Activated naive CD4-positive, alpha-beta T cell treated with anti-CD3 and anti-CD28 coated beads for 36 hours (primary cell): ENCODE measurements at regions not wholly inside any gene's neighbourhood (a gene's known extent, or its start where the extent isn't known, plus 50 kb on each side); places are given as distances from the start of the nearest gene placed in this dataset.
"Not testable (repeated sequence)": the region's sequence is repeated elsewhere in the genome, so short reads cannot be mapped to it uniquely, and the experiment has no call there.

Experiments used
- CTCF ChIA-PET: fragments of 350-600 bp; sonication (Branson Sonifier 250); formaldehyde crosslinking; loops from one replicate; lab custom pipeline; 2021; ENCODE audit warnings: antibody characterized with exemption; lab: Charles Lee
- DNase-seq: peaks from one replicate; pipeline ENCODE4 v3.0.0-alpha.2; 2020
- H3K27ac Mint-ChIP-seq: one replicate; pipeline ENCODE4 v1.8.0; 2021; ENCODE audit warnings: mild to moderate bottlenecking, mixed read lengths
- H3K27me3 Mint-ChIP-seq: one replicate; pipeline ENCODE4 v1.8.0; 2021; ENCODE audit warnings: low read depth, mixed read lengths
- H3K36me3 Mint-ChIP-seq: one replicate; pipeline ENCODE4 v1.8.0; 2021; ENCODE audit warnings: low read depth, mixed read lengths
- H3K4me1 Mint-ChIP-seq: one replicate; pipeline ENCODE4 v1.8.0; 2021; ENCODE audit warnings: low read depth, mixed read lengths
- H3K4me3 Mint-ChIP-seq: one replicate; pipeline ENCODE4 v1.8.0; 2021; ENCODE audit warnings: mild to moderate bottlenecking, moderate library complexity, mixed read lengths
- H3K9me3 Mint-ChIP-seq: one replicate; pipeline ENCODE4 v1.8.0; 2021; ENCODE audit warnings: mixed read lengths
- intact Hi-C: fragments of 100-400 bp; cut with micrococcal nuclease; formaldehyde crosslinking; loops from one replicate; pipeline ENCODE4 v1.15.1; 2023

- Mint-ChIP-seq H3K36me3 (no peaks in the 10 kb centered on the region), H3K9me3 (peaks cover 5% of the 10 kb centered on the region), H3K4me1 (no peaks in the 10 kb centered on the region), H3K27me3 (no peaks in the 10 kb centered on the region), H3K27ac (no peak overlapping the region), H3K4me3 (no peak overlapping the region)
- CTCF ChIA-PET: no interaction called here
- no peak for DNase-seq
- intact Hi-C loops: no loop called here
Observed at GRCh38 chr11:29449281-29450074, 567.4 kb downstream of the KCNA4 start.

GRCh38 chr11:29448246-29448877 is 568.5 kb downstream of the KCNA4 start:
- peaks cover 9% of the 10 kb centered on the region for H3K9me3 Mint-ChIP-seq
- H3K27ac Mint-ChIP-seq: no peak overlapping the region
- H3K4me1 Mint-ChIP-seq: no peaks in the 10 kb centered on the region
- DNase-seq: no peak
- no peaks in the 10 kb centered on the region for H3K36me3 Mint-ChIP-seq
- H3K4me3 Mint-ChIP-seq: no peak overlapping the region
- no peaks in the 10 kb centered on the region for H3K27me3 Mint-ChIP-seq
- intact Hi-C loops: no loop called here
- CTCF ChIA-PET: no interaction called here

GRCh38 chr11:29447821-29448220 is 569.0 kb downstream of the KCNA4 start:
- H3K4me1 Mint-ChIP-seq: no peaks in the 10 kb centered on the region
- no peaks in the 10 kb centered on the region for H3K36me3 Mint-ChIP-seq
- H3K4me3 Mint-ChIP-seq: no peak overlapping the region
- no peak overlapping the region for H3K27ac Mint-ChIP-seq
- DNase-seq: no peak
- CTCF ChIA-PET: no interaction called here
- intact Hi-C loops: no loop called here
- peaks cover 9% of the 10 kb centered on the region for H3K9me3 Mint-ChIP-seq
- no peaks in the 10 kb centered on the region for H3K27me3 Mint-ChIP-seq

- intact Hi-C loops: no loop called here
- Mint-ChIP-seq H3K4me1 (no peaks in the 10 kb centered on the region), H3K4me3 (no peak overlapping the region), H3K9me3 (peaks cover 9% of the 10 kb centered on the region), H3K27ac (no peak overlapping the region), H3K27me3 (no peaks in the 10 kb centered on the region), H3K36me3 (no peaks in the 10 kb centered on the region)
- DNase-seq: no peak
- CTCF ChIA-PET: no interaction called here
Observed at GRCh38 chr11:29446132-29446531, 570.7 kb downstream of the KCNA4 start.

DNA sequence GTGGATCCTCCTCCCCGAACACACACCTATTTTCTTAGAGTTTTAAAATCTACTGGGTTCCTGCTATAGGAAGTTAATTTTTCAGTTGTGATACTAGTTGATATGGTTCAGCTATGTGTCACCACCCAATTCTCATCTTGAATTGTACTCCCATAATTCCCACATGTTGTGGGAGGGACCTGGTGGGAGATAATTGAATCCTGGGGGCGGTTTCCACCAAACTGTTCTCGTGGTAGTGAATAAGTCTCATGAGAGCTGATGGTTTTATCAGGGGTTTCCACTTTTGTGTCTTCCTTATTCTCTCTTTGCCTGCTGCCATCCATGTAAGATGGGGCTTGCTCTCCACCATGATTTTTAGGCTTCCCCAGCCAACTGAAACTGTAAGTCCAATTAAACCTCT is 571.6 kb downstream of the KCNA4 start:
- CTCF ChIA-PET, H3K36me3 Mint-ChIP-seq, H3K4me3 Mint-ChIP-seq, DNase-seq, intact Hi-C loops, H3K9me3 Mint-ChIP-seq, H3K27ac Mint-ChIP-seq, H3K4me1 Mint-ChIP-seq, H3K27me3 Mint-ChIP-seq: not testable (repeated sequence)

DNA sequence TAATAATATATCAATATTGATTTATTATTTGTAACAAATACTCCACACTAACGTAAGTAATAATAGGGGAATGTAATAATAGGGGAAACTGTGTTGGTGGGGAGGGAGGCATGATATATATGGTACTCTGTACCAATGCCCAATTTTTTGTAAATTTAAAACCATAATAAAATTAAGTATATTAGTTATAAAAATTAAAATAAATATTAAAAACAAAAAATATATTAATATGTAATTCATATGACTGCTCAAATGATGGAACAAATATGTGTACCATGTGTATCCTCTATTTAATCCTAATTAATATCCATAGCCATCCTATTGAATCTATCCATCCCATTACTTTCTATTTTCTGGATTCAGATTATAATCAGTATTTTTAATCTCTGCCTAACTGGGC is 578.0 kb downstream of the KCNA4 start:
- H3K4me1 Mint-ChIP-seq: no peaks in the 10 kb centered on the region
- no peak overlapping the region for H3K27ac Mint-ChIP-seq
- no peaks in the 10 kb centered on the region for H3K36me3 Mint-ChIP-seq
- no peaks in the 10 kb centered on the region for H3K27me3 Mint-ChIP-seq
- no peak overlapping the region for H3K4me3 Mint-ChIP-seq
- intact Hi-C loops: no loop called here
- H3K9me3 Mint-ChIP-seq: peaks cover 9% of the 10 kb centered on the region
- DNase-seq: no peak
- CTCF ChIA-PET: interaction anchor here (1.1 kb wide), 1 partner anchor 705 kb away, joined by 3 read pairs; no protein-coding TSS in a partner anchor

DNA sequence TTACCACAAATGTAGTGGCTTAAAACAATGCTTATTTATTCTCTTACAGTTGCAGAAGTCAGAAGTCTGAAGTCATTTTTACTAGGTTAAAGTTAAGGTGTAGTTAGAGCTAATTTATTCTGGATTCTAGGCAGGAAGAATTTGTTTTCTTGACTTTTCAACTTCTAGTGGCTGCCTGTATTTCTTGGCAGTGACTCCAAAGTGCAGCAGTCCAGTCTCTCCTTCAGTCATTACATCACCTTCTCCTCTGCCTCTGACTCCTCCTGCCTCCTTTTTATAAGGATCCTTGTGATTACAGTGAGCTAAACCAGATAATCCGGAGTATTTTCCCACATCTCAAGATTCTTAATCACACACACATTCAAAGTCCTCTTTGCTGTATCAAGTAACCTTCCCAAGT is 581.4 kb downstream of the KCNA4 start:
- H3K36me3 Mint-ChIP-seq: no peaks in the 10 kb centered on the region
- H3K4me3 Mint-ChIP-seq: no peak overlapping the region
- intact Hi-C loops: no loop called here
- H3K27me3 Mint-ChIP-seq: no peaks in the 10 kb centered on the region
- H3K27ac Mint-ChIP-seq: no peak overlapping the region
- no peak for DNase-seq
- CTCF ChIA-PET: no interaction called here
- H3K9me3 Mint-ChIP-seq: peaks cover 8% of the 10 kb centered on the region
- H3K4me1 Mint-ChIP-seq: no peaks in the 10 kb centered on the region

DNA sequence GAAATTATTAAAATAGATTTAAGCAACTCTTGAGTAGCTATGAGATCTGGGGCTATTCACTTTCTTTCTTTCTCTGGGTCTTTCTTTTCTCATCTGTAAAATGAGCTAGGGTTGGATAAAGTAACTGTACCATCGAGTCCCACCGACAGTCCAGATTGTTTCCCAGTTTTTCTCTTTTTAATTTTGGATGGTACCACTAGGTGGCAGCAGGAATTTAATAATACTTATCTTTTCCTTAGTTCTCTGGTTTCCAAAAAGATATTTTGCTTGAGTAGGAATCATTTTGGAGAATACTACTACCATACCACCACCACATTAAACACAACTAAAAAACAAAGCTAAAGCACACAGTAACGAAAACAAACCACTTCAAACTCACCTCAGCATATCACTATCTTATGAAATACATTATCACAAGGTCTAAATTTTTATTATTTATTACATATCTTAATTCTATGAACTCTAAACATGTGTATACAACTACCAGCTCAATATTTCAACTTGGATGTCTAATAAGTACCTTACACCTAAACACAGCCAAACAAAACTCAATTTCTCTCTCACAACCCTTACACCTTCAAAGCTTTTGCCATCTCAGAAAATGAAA is 584.0 kb downstream of the KCNA4 start:
- Mint-ChIP-seq H3K27me3 (no peaks in the 10 kb centered on the region), H3K36me3 (no peaks in the 10 kb centered on the region), H3K27ac (no peak overlapping the region), H3K4me1 (no peaks in the 10 kb centered on the region), H3K4me3 (no peak overlapping the region), H3K9me3 (peaks cover 12% of the 10 kb centered on the region)
- DNase-seq: no peak
- intact Hi-C loops: loop anchor here (1.0 to 5.0 kb wide), 4 partner anchors 710 to 1484 kb away; no protein-coding TSS in a partner anchor
- CTCF ChIA-PET: interaction anchor here (0.8 to 2.0 kb wide), 7 partner anchors 10 to 768 kb away, joined by 3 to 6 read pairs (median 3); no protein-coding TSS in a partner anchor

DNA sequence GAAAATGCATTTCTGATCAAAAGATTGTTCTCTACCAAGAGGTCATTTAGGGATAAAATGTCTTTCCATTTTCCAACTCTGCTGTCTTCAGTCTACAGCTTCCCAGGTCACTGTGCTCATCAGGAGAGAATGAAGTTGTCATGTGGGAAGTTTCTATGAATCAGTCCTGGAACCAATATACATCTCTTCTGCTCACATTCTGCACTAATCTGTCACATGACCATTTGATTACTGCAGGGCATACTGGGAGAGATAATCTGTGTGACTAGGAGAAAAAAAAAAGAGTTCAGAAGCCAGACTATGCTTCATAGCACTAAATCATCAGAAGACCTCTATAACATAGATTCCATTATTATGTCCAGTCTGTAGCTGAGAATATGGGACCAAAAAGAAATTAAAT is 611.5 kb downstream of the KCNA4 start:
- no peak overlapping the region for H3K4me3 Mint-ChIP-seq
- no peak for DNase-seq
- CTCF ChIA-PET: no interaction called here
- no peaks in the 10 kb centered on the region for H3K4me1 Mint-ChIP-seq
- H3K9me3 Mint-ChIP-seq: peaks cover 12% of the 10 kb centered on the region
- intact Hi-C loops: no loop called here
- no peaks in the 10 kb centered on the region for H3K36me3 Mint-ChIP-seq
- no peak overlapping the region for H3K27ac Mint-ChIP-seq
- H3K27me3 Mint-ChIP-seq: no peaks in the 10 kb centered on the region

GRCh38 chr11:29395555-29396072 is 621.2 kb downstream of the KCNA4 start:
- Mint-ChIP-seq H3K27ac (no peak overlapping the region), H3K27me3 (no peaks in the 10 kb centered on the region), H3K36me3 (no peaks in the 10 kb centered on the region), H3K4me1 (no peaks in the 10 kb centered on the region), H3K9me3 (peaks cover 5% of the 10 kb centered on the region), H3K4me3 (no peak overlapping the region)
- no peak for DNase-seq
- intact Hi-C loops: no loop called here
- CTCF ChIA-PET: no interaction called here

- CTCF ChIA-PET: no interaction called here
- Mint-ChIP-seq H3K27me3 (no peaks in the 10 kb centered on the region), H3K4me3 (no peak overlapping the region), H3K9me3 (peaks cover 11% of the 10 kb centered on the region), H3K4me1 (no peaks in the 10 kb centered on the region), H3K27ac (no peak overlapping the region), H3K36me3 (no peaks in the 10 kb centered on the region)
- intact Hi-C loops: no loop called here
- DNase-seq: no peak
Observed at GRCh38 chr11:29389793-29390192, 627.0 kb downstream of the KCNA4 start.

DNA sequence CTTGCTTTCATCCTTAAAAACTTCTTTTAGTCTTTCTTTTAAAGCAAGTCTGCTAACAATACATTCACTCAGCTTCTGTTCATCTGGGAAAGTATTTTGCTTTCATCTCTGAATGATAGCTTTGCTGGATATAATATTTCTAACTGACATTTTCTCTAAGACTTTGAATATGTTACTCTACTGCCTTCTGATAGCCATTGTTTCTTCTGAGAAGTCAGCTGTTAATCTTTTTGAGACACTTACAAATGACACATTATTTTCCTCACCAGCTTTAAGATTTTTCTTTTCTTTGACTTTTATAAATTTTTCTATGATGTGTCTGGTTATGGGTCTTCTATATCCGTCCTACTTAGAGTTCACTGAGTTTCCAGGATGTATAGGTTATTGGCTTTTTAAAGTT is 643.1 kb downstream of the KCNA4 start:
- H3K36me3 Mint-ChIP-seq: no peaks in the 10 kb centered on the region
- H3K9me3 Mint-ChIP-seq: peaks cover 23% of the 10 kb centered on the region
- intact Hi-C loops: no loop called here
- no peaks in the 10 kb centered on the region for H3K4me1 Mint-ChIP-seq
- H3K27ac Mint-ChIP-seq: no peak overlapping the region
- no peak overlapping the region for H3K4me3 Mint-ChIP-seq
- no peaks in the 10 kb centered on the region for H3K27me3 Mint-ChIP-seq
- DNase-seq: no peak
- CTCF ChIA-PET: no interaction called here
